ENCODE measurements at regions not wholly inside any gene's neighbourhood (a gene's known extent, or its start where the extent isn't known, plus 50 kb on each side); places are given as distances from the start of the nearest gene placed in this dataset.
A peak's percentile ranks its signal among the peaks of the same experiment; 100 is the strongest.

GRCh38 chr16:73232555-73233328, 184.8 kb upstream of the ZFHX3 start:
- no peak for DNase-seq

DNA sequence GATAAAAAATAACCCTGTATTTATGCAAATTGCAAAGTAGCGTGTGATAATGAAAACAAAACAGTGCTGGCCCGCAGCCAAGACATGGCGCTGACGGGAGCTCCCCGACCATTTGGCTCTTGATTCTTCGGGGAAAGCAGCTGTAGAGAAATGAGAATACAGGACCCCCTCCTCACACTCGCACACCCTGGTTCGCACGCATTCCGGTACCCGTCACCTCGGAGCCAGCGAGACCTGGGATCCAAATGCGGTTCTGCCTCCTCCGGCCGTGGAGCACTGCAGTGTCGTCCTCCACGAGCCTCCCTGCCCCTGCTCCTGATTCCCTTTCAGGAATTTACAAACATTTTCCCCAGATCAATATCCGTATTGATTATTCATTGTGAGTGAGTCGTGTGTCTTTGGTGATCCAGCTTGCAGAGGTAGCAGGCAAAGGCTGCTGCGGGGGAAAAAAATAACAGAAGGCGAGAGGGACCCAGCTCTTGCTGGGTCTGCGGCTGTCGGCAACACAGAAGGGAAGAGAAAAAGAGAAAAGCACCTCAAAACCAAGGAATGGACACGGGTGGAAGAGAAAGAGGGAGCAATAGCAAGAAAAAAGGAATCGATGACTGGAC, 184.1 kb upstream of the ZFHX3 start:
- DNase-seq: no peak

DNA sequence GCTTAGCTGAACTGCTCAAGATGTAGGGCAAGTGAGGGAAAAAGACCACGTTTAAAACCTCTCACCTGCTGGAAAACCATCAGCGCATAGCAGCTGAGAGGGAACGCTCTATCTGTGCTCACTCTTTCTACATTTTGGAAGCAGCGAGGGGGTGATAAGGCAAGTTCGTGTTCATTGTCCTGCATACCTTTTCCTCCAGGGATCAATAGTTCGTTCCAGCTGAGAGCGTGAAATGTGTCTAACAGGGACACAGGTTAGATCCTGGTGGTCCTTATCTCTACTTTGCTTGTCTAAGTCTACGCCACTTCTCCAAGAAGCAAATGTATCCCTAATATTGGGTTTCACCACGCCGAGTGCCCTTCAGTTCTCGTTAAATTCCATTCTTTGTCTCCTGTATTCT, 183.5 kb upstream of the ZFHX3 start:
- no peak for DNase-seq

DNA sequence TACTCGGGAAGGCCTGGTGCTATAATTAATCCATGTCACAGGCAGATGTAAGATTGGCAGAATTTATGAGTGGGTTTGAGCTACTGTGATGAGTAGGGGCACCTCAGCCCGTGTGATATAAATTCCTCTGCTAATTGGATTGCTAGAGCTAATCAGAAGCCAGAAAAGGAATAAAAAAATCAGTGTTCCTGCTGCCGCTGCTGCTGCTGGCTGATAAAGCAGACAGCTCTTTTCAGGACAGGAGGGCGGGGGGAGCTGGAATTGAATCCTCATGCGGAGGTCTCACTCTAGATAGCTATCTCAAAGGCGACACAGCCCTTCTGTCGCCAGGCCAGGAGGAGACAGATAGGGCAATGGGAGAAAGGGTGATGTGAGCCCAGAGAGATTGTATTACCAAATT, 182.7 kb upstream of the ZFHX3 start:
- no peak for DNase-seq

DNA sequence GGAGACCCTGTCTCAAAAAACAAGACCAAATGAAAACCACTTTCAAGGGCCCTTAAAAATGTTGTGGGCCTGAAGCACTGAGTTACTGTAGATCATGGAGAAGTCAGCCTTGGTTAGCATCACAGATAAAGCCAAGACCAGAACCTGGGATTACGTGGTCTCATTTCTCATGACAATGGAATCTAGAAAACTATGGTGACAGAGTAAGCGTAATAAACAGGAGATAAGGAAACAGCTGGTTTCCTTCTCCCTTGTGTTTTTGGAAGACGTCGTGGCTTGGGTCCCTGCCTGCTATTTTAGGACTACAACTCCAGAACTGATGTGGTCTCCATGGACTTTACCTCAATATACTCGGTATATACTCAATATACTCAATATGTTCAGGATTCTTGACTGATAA, 180.7 kb upstream of the ZFHX3 start:
- no peak for DNase-seq

- DNase-seq: no peak
Measured at GRCh38 chr16:73226675-73227074, 178.7 kb upstream of the ZFHX3 start.

DNA sequence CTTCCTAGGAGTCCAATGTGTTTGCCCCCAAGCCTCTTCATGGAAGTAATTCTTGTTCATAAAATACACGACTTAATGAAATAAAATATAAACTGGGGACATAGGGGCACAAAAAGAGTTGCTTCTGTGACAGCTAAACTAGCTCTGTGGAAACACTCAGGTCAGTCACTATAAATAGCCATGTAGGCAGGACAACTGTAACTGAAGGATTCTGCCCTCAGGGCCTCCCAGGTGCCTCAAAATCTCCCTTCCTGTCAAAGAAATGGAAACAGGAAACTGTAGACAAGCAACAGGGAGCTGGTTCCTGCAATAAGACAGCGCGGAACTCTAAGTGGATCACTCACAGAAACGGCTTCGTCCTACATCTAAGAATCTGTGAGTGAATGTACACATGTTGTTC, 178.1 kb upstream of the ZFHX3 start:
- DNase-seq: no peak

DNA sequence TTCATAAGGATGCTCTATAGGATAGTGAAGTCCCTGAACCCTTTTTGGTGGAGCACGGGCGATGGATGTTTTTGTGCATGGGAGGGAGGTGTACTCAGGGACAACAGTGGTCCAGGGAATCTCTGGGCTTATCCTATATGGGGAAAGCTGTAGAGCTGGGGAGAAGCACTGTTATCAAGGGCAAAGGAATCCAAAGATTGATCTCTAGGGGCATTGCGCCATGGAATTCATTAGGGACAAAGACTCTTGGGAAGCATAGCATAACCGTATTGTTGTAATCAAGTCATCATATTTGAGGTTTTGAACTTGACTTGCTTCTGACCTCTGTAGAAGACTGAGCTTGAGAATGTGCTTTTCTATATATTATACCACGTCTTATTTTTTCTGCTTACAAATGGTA, 172.9 kb upstream of the ZFHX3 start:
- DNase-seq: no peak

DNA sequence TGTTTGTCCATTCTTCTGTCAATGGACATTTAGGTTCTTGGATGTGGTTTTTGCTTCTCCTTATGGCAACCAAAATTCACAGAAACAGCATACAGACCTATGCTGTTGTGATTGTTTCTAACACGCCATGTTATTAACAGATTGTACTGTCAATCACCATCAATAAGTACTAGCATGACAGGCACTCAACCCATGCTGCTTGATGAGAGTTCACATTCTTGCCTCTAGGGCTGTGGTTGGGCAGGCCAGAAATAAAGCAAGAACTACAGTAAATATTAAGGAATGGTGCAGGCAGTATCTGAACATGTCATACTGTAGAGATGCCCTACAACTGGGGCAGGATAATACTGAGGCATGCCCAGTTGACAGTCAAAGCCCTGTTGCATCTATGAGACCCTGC, 171.2 kb upstream of the ZFHX3 start:
- DNase-seq: no peak

GRCh38 chr16:73217654-73218053, 169.7 kb upstream of the ZFHX3 start:
- peak; percentile 96 for DNase-seq

DNA sequence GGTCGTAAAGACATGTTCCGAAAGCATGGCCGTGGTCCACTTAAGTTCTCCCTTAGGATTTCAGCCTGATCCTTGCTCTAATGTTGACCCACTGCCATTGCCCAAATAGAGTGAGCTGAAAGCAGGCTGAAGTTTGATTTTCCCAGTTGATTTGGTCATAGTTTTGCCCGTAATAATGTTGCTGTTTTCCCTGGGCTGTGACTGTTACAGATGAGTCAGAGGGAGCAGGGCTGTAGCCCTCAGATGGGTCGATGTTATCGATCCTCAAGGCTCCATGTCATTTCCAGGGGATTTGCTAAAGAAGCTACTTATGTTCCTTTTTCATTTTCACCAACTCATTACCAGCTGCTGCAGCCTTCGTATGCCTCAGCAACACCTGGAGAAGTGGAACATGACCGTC, 169.0 kb upstream of the ZFHX3 start:
- DNase-seq: peak; percentile 91

- no peak for DNase-seq
Measured at GRCh38 chr16:73215678-73216377, 167.9 kb upstream of the ZFHX3 start.

GRCh38 chr16:73214825-73215677, 167.1 kb upstream of the ZFHX3 start:
- DNase-seq: no peak

GRCh38 chr16:73213732-73214455, 166.0 kb upstream of the ZFHX3 start:
- DNase-seq: peak; percentile 96

- DNase-seq: no peak
Measured at GRCh38 chr16:73212431-73212830, 164.5 kb upstream of the ZFHX3 start.

GRCh38 chr16:73210686-73211085, 162.8 kb upstream of the ZFHX3 start:
- DNase-seq: no peak

- no peak for DNase-seq
Measured at GRCh38 chr16:73210084-73210483, 162.2 kb upstream of the ZFHX3 start.

GRCh38 chr16:73209190-73209589, 161.3 kb upstream of the ZFHX3 start:
- DNase-seq: no peak

- DNase-seq: no peak
Measured at GRCh38 chr16:73206151-73206707, 158.3 kb upstream of the ZFHX3 start.

DNA sequence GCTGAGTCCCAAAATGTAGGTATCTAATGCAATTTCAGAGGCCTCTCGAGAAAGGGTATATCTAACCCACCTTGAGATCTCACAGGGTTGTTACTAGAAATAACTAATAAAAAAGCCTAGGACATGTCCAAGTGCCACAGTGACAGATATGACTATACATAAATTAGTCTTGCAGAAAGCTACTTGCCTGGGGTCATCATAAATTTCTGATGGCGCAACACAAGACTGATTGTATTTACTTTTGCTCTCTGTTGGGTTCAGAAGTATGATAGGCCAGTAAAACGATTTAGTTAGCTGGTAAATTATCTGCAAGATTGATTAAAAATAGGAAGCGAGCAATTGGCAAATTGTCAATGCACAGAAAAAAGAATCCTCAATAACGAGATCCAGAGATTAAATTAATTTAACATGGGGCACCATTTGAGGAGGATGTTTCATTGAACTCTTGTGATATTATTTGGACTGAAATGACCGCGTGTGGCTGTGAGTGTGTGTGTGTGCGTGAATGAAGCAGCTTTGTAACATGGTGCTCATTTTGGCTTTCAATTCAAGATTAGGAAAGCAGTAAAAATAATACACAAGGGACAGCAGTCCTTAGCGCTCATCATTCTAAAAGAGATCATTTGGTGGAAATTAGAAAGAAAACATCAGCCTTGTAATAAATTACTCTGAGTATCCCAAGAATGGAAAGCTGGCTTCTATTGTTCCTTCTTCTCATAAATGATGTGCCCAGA, 157.4 kb upstream of the ZFHX3 start:
- no peak for DNase-seq

DNA sequence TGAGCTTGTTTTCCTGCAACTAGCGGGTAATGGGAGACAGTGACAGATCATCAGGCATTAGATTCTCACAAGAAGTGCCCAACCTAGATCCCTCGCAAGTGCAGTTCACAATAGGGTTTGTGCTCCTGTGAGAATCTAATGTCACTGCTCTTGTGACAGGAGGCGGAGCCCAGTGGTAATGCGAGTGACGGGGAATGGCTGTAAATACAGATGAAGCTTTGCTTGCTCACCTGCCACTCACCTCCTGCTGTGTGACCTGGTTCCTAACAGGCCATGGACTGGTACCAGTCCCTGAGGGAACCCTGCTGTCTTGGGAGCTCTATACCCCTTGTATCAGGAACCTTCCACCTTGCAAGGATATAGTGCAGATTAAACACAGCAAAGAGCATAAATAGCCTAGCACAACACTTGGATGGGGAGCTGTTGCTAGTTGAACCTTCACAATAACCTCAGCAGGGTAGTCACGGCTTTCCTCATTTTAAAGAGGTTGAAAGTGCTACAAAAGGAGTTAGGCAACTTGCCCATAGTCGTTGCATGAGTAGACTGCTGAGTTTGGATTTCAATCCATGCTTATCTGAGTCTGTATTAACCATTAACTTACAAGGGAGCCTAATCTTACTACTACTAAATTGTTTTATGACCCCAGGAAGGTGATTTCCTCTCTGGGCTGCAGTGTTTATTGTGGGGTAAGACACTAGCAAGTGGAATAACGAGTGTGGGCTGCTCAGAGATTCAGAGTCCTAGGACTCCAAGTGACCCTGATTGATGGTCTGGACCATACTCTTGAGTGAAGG, 156.6 kb upstream of the ZFHX3 start:
- no peak for DNase-seq

Measured in NCI-H1092 treated with DMSO at 0.1 percent for 48 hours (cell line).